Hepatocyte (in vitro differentiated cells): ENCODE measurements at regions not wholly inside any gene's neighbourhood (a gene's known extent, or its start where the extent isn't known, plus 50 kb on each side); places are given as distances from the start of the nearest gene placed in this dataset.

ENCODE experiments used
- DNase-seq: peaks from one replicate; pipeline ENCODE4 v3.0.0-alpha.2; 2016; ENCODE audit warnings: low spot score
- H2AFZ ChIP-seq: fragments of 200-600 bp; sonication (generic); 2 replicates; pipeline ENCODE4 v1.6.0; 2016; ENCODE audit warnings: antibody characterized with exemption, mild to moderate bottlenecking
- H3K27ac ChIP-seq: fragments of 200-600 bp; sonication (generic); 2 replicates; pipeline ENCODE4 v1.5.1; 2016; ENCODE audit warnings: mild to moderate bottlenecking
- H3K27me3 ChIP-seq: fragments of 200-600 bp; sonication (generic); 2 replicates; pipeline ENCODE4 v1.6.1; 2016
- H3K36me3 ChIP-seq: fragments of 200-600 bp; sonication (generic); replicated peaks from 2 replicates; pipeline ENCODE4 v1.5.1; 2016; ENCODE audit warnings: low read depth; ENCODE audit not compliant: insufficient read depth
- H3K4me1 ChIP-seq: fragments of 200-600 bp; sonication (generic); 2 replicates; pipeline ENCODE4 v1.5.1; 2016; ENCODE audit warnings: mild to moderate bottlenecking, moderate library complexity; ENCODE audit not compliant: insufficient read depth
- H3K4me2 ChIP-seq: fragments of 200-600 bp; sonication (generic); 2 replicates; pipeline ENCODE4 v1.6.0; 2016
- H3K4me3 ChIP-seq: fragments of 200-600 bp; sonication (generic); 2 replicates; pipeline ENCODE4 v1.5.1; 2016; ENCODE audit warnings: mild to moderate bottlenecking
- H3K79me2 ChIP-seq: fragments of 200-600 bp; sonication (generic); 2 replicates; pipeline ENCODE4 v1.6.0; 2017; ENCODE audit warnings: mild to moderate bottlenecking
- H3K9me2 ChIP-seq: fragments of 200-600 bp; sonication (generic); replicated peaks from 2 replicates; pipeline ENCODE4 v1.6.0; 2017; ENCODE audit warnings: mild to moderate bottlenecking; ENCODE audit not compliant: insufficient read depth
- H3K9me3 ChIP-seq: fragments of 200-600 bp; sonication (generic); 2 replicates; pipeline ENCODE4 v1.5.1; 2016; ENCODE audit warnings: low read depth, mild to moderate bottlenecking
- H4K20me1 ChIP-seq: fragments of 200-600 bp; sonication (generic); 2 replicates; pipeline ENCODE4 v1.6.0; 2016; ENCODE audit warnings: mild to moderate bottlenecking; ENCODE audit not compliant: insufficient read depth, poor library complexity, severe bottlenecking
- EZH2 ChIP-seq: fragments of 200-600 bp; sonication (generic); IDR thresholded peaks from 2 replicates; pipeline ENCODE4 v1.6.1; 2016; ENCODE audit warnings: antibody characterized with exemption, mild to moderate bottlenecking, borderline replicate concordance
- EZH2phosphoT487 ChIP-seq: fragments of 200-600 bp; sonication (generic); IDR thresholded peaks from one replicate; pipeline ENCODE4 v1.6.1; 2018; ENCODE audit warnings: antibody characterized with exemption, mild to moderate bottlenecking, low read depth, moderate library complexity; ENCODE audit not compliant: unreplicated experiment, severe bottlenecking
- WGBS: methylation state at CpG from one replicate; pipeline ENCODE4 v1.1.6; 2016; ENCODE audit warnings: low lambda C conversion rate; ENCODE audit errors: missing lambda C conversion rate; 5-methylcytosine and 5-hydroxymethylcytosine counted together
- TF ChIP-seq, protein P1 (sequence below): fragments of 200-600 bp; sonication (generic); IDR thresholded peaks from 2 replicates; pipeline ENCODE4 v1.5.1; 2016; ENCODE audit warnings: antibody characterized with exemption, mild to moderate bottlenecking; ENCODE audit not compliant: poor library complexity

DNA sequence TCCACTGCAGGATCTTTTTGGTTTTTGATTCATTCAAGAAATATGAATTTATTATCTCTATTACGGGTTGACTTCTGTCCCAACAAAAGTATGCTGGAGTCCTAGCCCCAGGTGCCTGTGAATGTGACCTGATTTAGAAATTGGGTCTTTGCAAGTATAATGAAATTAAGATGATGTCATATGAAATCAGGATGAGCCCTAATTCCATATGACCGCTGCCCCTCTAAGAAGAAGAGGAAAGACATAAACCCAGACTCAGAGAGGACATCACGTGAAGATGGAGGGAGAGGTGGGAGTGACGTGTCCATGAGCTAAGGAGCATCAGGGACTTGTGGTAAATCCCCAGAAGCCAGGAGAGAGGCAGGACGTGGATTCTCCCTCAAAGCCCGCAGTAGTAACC lies 287.1 kb downstream of the LPIN1 start:
- no peak overlapping the region for H3K4me3 ChIP-seq
- H3K27me3 ChIP-seq: no peaks in the 10 kb centered on the region
- H3K9me2 ChIP-seq: no peaks in the 10 kb centered on the region
- no peak overlapping the region for H3K27ac ChIP-seq
- H3K4me1 ChIP-seq: peaks cover 5% of the 10 kb centered on the region
- H3K9me3 ChIP-seq: no peaks in the 10 kb centered on the region
- no peaks in the 10 kb centered on the region for H3K36me3 ChIP-seq
- 83% methylated on average over 6 of the region's 6 CpGs for WGBS
- no peaks in the 10 kb centered on the region for H3K79me2 ChIP-seq
- no peak for DNase-seq
- no peaks in the 10 kb centered on the region for H4K20me1 ChIP-seq
- H2AFZ ChIP-seq: no peak overlapping the region
- H3K4me2 ChIP-seq: no peak overlapping the region
- no peak for TF ChIP-seq EZH2phosphoT487
- TF ChIP-seq, protein P1, sequence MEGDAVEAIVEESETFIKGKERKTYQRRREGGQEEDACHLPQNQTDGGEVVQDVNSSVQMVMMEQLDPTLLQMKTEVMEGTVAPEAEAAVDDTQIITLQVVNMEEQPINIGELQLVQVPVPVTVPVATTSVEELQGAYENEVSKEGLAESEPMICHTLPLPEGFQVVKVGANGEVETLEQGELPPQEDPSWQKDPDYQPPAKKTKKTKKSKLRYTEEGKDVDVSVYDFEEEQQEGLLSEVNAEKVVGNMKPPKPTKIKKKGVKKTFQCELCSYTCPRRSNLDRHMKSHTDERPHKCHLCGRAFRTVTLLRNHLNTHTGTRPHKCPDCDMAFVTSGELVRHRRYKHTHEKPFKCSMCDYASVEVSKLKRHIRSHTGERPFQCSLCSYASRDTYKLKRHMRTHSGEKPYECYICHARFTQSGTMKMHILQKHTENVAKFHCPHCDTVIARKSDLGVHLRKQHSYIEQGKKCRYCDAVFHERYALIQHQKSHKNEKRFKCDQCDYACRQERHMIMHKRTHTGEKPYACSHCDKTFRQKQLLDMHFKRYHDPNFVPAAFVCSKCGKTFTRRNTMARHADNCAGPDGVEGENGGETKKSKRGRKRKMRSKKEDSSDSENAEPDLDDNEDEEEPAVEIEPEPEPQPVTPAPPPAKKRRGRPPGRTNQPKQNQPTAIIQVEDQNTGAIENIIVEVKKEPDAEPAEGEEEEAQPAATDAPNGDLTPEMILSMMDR: no peak
- no peak for TF ChIP-seq EZH2

DNA sequence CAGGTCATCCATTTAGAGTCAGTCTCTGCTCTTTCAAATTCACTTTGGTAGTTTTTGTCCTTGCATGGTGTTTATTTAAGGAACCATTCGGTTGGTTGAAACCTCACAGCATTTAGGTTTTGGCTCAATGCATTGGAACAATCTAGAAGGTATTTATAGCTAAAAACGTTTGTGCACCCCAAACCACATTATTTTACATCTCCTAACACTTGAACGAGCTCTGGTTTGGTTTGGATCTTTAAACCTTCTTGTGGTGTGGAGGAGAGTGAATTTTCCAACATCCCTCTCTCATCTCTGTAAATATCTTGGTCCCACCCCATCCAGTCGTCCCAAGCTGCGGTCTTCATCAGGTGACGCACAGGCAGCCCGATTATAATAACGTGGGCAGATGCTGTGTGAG lies 287.9 kb downstream of the LPIN1 start:
- 94% methylated on average over 8 of the region's 8 CpGs for WGBS
- H3K27me3 ChIP-seq: no peaks in the 10 kb centered on the region
- no peaks in the 10 kb centered on the region for H4K20me1 ChIP-seq
- no peaks in the 10 kb centered on the region for H3K79me2 ChIP-seq
- H3K4me3 ChIP-seq: no peak overlapping the region
- no peak overlapping the region for H2AFZ ChIP-seq
- H3K9me3 ChIP-seq: no peaks in the 10 kb centered on the region
- no peak overlapping the region for H3K27ac ChIP-seq
- H3K9me2 ChIP-seq: no peaks in the 10 kb centered on the region
- no peak for TF ChIP-seq EZH2phosphoT487
- TF ChIP-seq EZH2: no peak
- TF ChIP-seq, protein P1: no peak
- peaks cover 5% of the 10 kb centered on the region for H3K4me1 ChIP-seq
- no peak overlapping the region for H3K4me2 ChIP-seq
- no peak for DNase-seq
- H3K36me3 ChIP-seq: no peaks in the 10 kb centered on the region

DNA sequence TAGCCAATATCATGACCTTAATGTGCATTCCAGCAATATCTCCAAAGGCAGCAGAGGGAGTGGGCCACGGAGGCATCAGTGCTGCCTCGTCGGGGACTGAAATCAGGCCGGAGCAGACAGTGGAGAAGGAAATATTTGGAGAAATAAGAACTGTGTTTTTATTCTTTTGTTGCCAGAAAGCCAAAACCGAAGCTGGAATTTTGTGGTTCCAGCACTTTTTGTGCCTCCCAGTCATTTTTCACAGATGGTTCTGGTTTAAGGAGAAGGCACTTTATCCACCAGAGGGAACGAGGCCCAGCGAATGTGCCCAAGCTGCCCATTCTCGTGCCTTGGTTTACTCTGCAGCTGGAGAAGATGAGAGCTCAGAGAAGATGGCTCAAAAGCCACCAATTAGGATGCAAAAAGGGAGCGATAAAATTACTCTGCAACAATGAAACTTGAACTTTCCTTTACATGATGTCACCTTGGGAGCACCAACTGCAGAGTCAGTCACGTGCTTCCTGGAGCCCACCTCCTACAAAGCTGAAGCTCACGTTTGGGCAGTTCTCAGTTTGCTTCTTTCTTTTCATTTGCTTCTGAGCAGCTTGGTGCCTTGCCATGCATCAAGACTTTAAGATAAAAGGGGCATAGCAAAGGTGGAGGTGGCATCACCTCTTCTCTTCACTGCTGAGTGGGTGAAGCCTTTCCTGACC lies 288.7 kb downstream of the LPIN1 start:
- no peak overlapping the region for H2AFZ ChIP-seq
- WGBS: 81% methylated on average over 11 of the region's 11 CpGs

More for the DNA sequence above, 288.7 kb downstream of the LPIN1 start:
- Histone ChIP-seq H4K20me1 (no peaks in the 10 kb centered on the region), H3K4me3 (no peak overlapping the region), H3K9me3 (no peaks in the 10 kb centered on the region), H3K27me3 (no peaks in the 10 kb centered on the region), H3K27ac (no peak overlapping the region), H3K9me2 (no peaks in the 10 kb centered on the region), H3K4me1 (peaks cover 5% of the 10 kb centered on the region), H3K79me2 (no peaks in the 10 kb centered on the region), H3K4me2 (no peak overlapping the region), H3K36me3 (no peaks in the 10 kb centered on the region)
- TF ChIP-seq, protein P1: no peak
- TF ChIP-seq EZH2phosphoT487: no peak
- no peak for TF ChIP-seq EZH2
- no peak for DNase-seq
